Neural crest cell (in vitro differentiated cells): ENCODE measurements at regions not wholly inside any gene's neighbourhood (a gene's known extent, or its start where the extent isn't known, plus 50 kb on each side); places are given as distances from the start of the nearest gene placed in this dataset.

Experiments
- DNase-seq: peaks from one replicate; pipeline ENCODE4 v3.0.0; 2021; ENCODE audit warnings: low read depth, mixed read lengths, low spot score
- H3K27ac Mint-ChIP-seq: one replicate; pipeline ENCODE4 v1.8.0; 2021; ENCODE audit warnings: mild to moderate bottlenecking, mixed read lengths; ENCODE audit not compliant: unreplicated experiment
- H3K27me3 Mint-ChIP-seq: 2 replicates; pipeline ENCODE4 v1.8.0; 2021; ENCODE audit warnings: low read depth, mild to moderate bottlenecking, mixed read lengths
- H3K36me3 Mint-ChIP-seq: 2 replicates; pipeline ENCODE4 v1.8.0; 2021; ENCODE audit warnings: low read depth, mild to moderate bottlenecking, mixed read lengths
- H3K4me1 Mint-ChIP-seq: 2 replicates; pipeline ENCODE4 v1.8.0; 2021; ENCODE audit warnings: mixed read lengths
- H3K4me3 Mint-ChIP-seq: one replicate; pipeline ENCODE4 v1.8.0; 2021; ENCODE audit warnings: mild to moderate bottlenecking, mixed read lengths
- H3K9me3 Mint-ChIP-seq: 2 replicates; pipeline ENCODE4 v1.8.0; 2021; ENCODE audit warnings: mixed read lengths
- CTCF ChIP-seq: fragments of 200-600 bp; sonication (generic); conservative IDR thresholded peaks from 2 replicates; pipeline ENCODE4 v1.5.0; 2021; ENCODE audit warnings: antibody characterized with exemption, mild to moderate bottlenecking

- Mint-ChIP-seq H3K27ac (no peak overlapping the region), H3K9me3 (peaks cover 21% of the 10 kb centered on the region), H3K36me3 (peaks cover 2% of the 10 kb centered on the region), H3K27me3 (no peaks in the 10 kb centered on the region), H3K4me1 (no peaks in the 10 kb centered on the region), H3K4me3 (no peak overlapping the region)
- DNase-seq: no peak
- TF ChIP-seq CTCF: no peak
Observed at GRCh38 chr12:38984388-38984787, 79.0 kb upstream of the CPNE8 start.

GRCh38 chr12:38983117-38983571 lies 77.8 kb upstream of the CPNE8 start:
- Mint-ChIP-seq H3K27ac (no peak overlapping the region), H3K36me3 (peaks cover 2% of the 10 kb centered on the region), H3K27me3 (no peaks in the 10 kb centered on the region), H3K4me3 (no peak overlapping the region), H3K4me1 (no peaks in the 10 kb centered on the region), H3K9me3 (peaks cover 18% of the 10 kb centered on the region)
- TF ChIP-seq CTCF: no peak
- DNase-seq: no peak

- no peak for DNase-seq
- H3K36me3 Mint-ChIP-seq: no peaks in the 10 kb centered on the region
- no peaks in the 10 kb centered on the region for H3K4me1 Mint-ChIP-seq
- H3K9me3 Mint-ChIP-seq: peaks cover 11% of the 10 kb centered on the region
- no peak for TF ChIP-seq CTCF
- no peak overlapping the region for H3K27ac Mint-ChIP-seq
- H3K27me3 Mint-ChIP-seq: no peaks in the 10 kb centered on the region
- H3K4me3 Mint-ChIP-seq: no peak overlapping the region
Observed at GRCh38 chr12:38977132-38977531, 71.7 kb upstream of the CPNE8 start.

- no peaks in the 10 kb centered on the region for H3K4me1 Mint-ChIP-seq
- no peak for DNase-seq
- no peak overlapping the region for H3K27ac Mint-ChIP-seq
- H3K27me3 Mint-ChIP-seq: no peaks in the 10 kb centered on the region
- no peaks in the 10 kb centered on the region for H3K36me3 Mint-ChIP-seq
- no peak overlapping the region for H3K4me3 Mint-ChIP-seq
- H3K9me3 Mint-ChIP-seq: peaks cover 11% of the 10 kb centered on the region
- TF ChIP-seq CTCF: no peak
Observed at GRCh38 chr12:38969706-38970105, 64.3 kb upstream of the CPNE8 start.

GRCh38 chr12:38961683-38962082 lies 56.3 kb upstream of the CPNE8 start:
- TF ChIP-seq CTCF: no peak
- H3K4me3 Mint-ChIP-seq: no peak overlapping the region
- no peak overlapping the region for H3K27ac Mint-ChIP-seq
- H3K36me3 Mint-ChIP-seq: no peaks in the 10 kb centered on the region
- peaks cover 3% of the 10 kb centered on the region for H3K27me3 Mint-ChIP-seq
- H3K9me3 Mint-ChIP-seq: no peaks in the 10 kb centered on the region
- H3K4me1 Mint-ChIP-seq: no peaks in the 10 kb centered on the region
- no peak for DNase-seq

GRCh38 chr12:38961012-38961411 lies 55.6 kb upstream of the CPNE8 start:
- H3K27me3 Mint-ChIP-seq: peaks cover 3% of the 10 kb centered on the region
- no peaks in the 10 kb centered on the region for H3K9me3 Mint-ChIP-seq
- H3K27ac Mint-ChIP-seq: no peak overlapping the region
- no peak overlapping the region for H3K4me3 Mint-ChIP-seq
- DNase-seq: no peak
- no peak for TF ChIP-seq CTCF
- H3K36me3 Mint-ChIP-seq: no peaks in the 10 kb centered on the region
- H3K4me1 Mint-ChIP-seq: no peaks in the 10 kb centered on the region
